GDM1 (cell line): ENCODE measurements at regions not wholly inside any gene's neighbourhood (a gene's known extent, or its start where the extent isn't known, plus 50 kb on each side); places are given as distances from the start of the nearest gene placed in this dataset.
A peak's percentile ranks its signal among the peaks of the same experiment; 100 is the strongest.

Experiments
- DNase-seq: peaks from one replicate; lab custom pipeline; 2025; lab: John Stamatoyannopoulos, UW

GRCh38 chr7:148514236-148514635 lies 76.3 kb upstream of the C7orf33 start:
- DNase-seq: no peak

GRCh38 chr7:148515237-148515636 lies 75.3 kb upstream of the C7orf33 start:
- DNase-seq: no peak

GRCh38 chr7:148515728-148516695 lies 74.6 kb upstream of the C7orf33 start:
- no peak for DNase-seq

GRCh38 chr7:148519386-148519785 lies 71.2 kb upstream of the C7orf33 start:
- DNase-seq: peak; percentile 3

- DNase-seq: no peak
These were observed 69.3 kb upstream of the C7orf33 start for GRCh38 chr7:148521271-148521670.

- no peak for DNase-seq
These were observed 67.0 kb upstream of the C7orf33 start for GRCh38 chr7:148523550-148523949.

GRCh38 chr7:148524479-148525224 lies 65.9 kb upstream of the C7orf33 start:
- no peak for DNase-seq

GRCh38 chr7:148527717-148528168 lies 62.8 kb upstream of the C7orf33 start:
- peak; percentile 58 for DNase-seq

- DNase-seq: peak; percentile 32
These were observed 55.3 kb upstream of the C7orf33 start for GRCh38 chr7:148535217-148535616.

- DNase-seq: no peak
These were observed 53.1 kb upstream of the C7orf33 start for GRCh38 chr7:148537435-148537834.

GRCh38 chr7:148540041-148540738 lies 50.4 kb upstream of the C7orf33 start:
- no peak for DNase-seq
